ENCODE measurements at regions not wholly inside any gene's neighbourhood (a gene's known extent, or its start where the extent isn't known, plus 50 kb on each side); places are given as distances from the start of the nearest gene placed in this dataset.
"Not testable (repeated sequence)": the region's sequence is repeated elsewhere in the genome, so short reads cannot be mapped to it uniquely, and the experiment has no call there.

DNA sequence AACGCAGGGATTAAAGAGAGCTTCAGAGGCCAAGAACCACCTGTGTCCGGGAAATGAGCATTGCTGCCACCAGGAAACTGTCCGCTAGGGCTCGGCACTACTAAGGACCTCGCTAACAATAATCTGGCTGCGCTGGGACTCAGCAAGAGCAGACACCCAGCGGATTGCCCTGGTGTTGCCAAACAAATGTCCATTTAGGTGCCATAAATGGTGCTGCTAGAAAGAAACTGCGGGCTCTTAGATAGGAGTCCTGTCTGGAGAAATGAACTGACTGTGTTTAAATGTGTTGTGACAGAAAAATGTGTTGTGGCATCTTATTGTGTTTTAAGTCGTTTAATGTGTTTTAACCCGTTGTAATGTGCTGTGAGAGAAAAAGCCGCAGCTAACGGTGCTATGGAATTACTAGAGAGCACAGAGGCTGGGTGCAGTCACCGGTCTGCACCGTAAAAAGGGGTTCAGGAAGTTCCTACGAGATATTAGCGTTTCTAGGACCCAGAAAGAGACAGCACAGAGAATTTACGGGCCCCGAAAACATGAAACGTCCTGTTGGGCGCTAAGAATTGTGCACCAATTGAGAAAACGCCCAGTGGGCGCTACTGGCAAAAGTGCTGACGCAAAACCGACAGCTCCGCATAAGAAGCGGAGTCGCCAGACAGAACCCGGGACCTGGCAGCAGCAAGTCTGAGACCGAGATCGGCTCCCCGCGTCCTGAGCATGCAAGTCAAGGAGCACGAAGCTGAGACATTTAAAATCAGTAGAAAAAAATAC is 90.6 kb downstream of the ANXA2R start:
- DNase-seq, result peak; percentile 50 to 54

GRCh38 chr5:42948961-42949347 is 91.2 kb downstream of the ANXA2R start:
- peak; percentile 33 to 34 for DNase-seq

DNA sequence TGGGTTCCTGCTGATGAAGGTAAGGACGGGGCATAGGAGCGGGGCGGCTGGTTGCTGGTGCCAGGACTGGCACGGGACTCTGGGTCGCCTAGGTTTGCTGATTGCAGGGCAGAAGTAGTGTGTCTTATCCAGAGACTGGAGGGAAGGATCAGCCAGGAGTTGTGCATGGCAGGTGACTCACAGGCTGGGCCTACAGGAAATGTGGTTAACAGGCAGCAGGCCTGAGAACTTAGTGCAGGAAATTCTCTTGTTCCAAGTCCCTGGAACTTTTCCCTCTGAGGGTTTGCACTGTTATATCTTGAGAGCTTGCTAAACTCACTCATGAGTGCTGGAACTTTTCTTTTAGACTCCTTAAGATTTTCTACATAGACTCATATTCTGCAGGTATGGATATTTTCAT is 95.1 kb downstream of the ANXA2R start:
- DNase-seq, result no peak

- no peak for DNase-seq
These were observed 96.0 kb downstream of the ANXA2R start for GRCh38 chr5:42943931-42944631.

DNA sequence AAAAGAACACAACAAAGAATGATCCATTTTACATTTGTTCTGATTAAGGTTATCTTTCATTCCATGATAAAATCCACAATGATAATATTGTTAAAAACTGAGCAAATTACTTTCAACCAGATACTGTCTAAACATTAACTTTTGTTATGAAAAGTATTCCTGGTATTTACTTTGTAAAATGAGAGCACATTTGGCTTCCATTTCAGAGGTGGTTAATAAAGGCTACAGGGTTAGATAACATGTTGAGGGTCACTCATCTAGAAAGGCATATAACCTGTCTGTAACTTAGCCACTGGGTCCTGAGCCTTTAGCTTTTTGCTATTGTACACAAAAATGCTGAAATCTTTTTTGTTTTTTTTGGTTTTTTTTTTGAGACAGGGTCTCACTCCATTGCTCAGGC is 99.3 kb downstream of the ANXA2R start:
- DNase-seq, result no peak

GRCh38 chr5:42932011-42932410 is 108.1 kb downstream of the ANXA2R start:
- not testable (repeated sequence) for DNase-seq

DNA sequence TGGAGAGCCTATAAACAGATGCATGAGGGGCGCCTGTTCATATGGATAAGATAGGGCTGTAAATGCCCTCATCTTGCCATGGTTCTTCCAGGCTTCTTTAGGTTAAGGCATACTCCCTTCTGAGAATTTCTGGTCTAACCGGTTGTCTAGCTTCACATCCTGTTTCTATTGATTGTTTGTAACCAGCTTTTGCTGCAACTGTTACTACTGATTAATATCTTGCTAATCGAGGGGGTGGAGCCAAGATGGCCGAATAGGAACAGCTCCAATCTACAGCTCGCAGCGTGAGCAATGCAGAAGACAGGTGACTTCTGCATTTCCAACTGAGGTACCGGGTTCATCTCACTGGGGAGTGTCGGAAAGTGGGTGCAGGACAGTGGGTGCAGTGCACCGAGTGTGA is 108.7 kb downstream of the ANXA2R start:
- not testable (repeated sequence) for DNase-seq

DNA sequence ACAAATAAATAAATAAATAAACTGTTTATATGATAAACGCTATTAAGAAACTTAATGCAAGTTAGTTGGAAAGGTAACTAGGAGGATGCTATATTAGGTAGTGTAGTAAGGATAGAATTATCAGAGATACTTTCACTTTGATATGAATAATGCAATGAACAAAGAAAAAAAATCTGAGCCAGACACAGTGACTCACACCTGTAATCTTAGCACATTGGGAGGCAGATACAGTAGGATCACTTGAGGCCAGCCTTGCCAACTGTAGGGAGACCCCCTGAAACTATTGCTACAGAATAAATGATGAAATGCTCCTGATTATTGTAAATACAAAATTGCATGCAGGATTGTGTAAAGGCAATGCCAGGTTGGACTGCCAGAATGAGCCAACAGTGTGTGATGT is 109.2 kb downstream of the ANXA2R start:
- no peak for DNase-seq

GRCh38 chr5:42929871-42930270 is 110.2 kb downstream of the ANXA2R start:
- no peak for DNase-seq

- no peak for DNase-seq
These were observed 112.4 kb downstream of the ANXA2R start for GRCh38 chr5:42927730-42928129.

DNA sequence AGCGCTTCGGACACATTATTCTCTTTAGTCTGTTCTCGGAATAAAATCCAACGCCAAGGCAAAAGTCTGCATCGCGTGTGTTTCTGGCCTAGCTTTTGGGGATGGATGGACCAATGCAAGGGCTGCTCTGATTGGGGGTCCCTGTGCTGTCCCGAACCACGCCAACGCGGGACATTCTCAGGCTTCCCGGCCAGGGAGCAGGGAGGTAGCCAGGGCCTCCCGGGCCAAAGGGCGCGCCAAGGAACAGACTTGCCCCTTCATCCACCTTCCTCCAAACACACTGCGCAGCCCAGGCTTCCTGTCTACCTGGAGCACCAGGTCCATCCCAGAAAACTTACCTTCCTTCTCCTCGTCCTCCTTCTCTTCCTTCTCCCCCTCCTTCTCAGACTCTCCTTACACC is 113.0 kb upstream of the SELENOP start:
- DNase-seq, result no peak

DNA sequence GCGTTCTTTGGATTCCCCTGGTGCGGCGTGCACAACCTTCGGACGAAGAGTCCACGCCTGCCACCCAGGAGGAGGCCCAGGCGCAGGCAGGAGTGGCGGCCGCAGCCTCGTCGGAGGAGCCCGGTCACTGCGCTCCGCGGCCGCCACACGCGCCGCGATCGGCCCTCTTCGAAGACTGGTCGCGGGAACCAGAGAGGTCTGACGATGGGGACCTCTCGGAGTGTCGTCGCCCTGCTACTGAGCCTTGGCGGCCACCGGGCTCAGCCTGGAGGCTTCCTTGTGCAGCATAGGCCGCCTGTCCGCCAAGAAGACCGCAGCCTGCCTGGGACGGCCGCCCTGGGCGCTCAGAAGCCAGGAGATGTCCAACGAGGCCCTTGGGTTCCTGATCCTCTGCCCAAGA is 112.5 kb upstream of the SELENOP start:
- DNase-seq, result no peak

DNA sequence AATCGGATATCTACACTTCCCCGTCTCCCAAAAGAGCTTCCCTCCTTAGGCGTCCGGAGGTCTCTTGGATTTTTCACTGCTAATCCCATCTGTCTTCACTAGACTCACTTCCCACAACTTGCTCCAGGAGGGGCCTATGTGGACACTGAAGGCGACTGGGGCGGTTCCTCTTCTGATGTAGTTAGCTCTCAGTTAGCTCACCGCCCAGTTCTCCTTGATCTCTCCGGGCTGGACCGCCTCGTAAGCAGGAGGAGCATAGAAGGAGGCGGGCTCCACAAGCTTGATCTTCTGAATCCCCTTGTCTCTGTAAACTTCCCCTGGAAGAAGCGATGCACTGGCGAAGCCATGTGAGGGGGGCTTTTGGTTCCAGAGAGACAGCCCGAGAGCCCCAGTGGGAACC is 112.0 kb upstream of the SELENOP start:
- no peak for DNase-seq

DNA sequence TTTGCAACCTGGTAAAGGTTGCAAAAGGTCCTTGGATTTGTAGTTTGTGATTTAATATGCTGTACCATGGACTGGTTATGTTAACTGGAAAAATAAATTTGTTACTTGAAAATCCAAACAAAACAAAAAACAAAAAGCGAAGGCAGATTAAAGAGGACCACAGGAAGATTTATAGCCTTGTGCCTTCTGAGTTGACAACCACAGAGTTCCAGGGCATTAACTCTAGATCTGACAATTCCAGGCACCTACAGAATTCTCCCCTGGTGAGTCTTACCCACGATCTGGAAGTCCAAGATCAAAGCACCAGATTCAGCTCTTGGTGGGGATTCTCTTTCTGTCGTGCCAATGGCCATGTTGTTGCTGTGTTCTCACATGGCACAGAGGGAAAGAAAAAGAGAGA is 107.9 kb upstream of the SELENOP start:
- no peak for DNase-seq

DNA sequence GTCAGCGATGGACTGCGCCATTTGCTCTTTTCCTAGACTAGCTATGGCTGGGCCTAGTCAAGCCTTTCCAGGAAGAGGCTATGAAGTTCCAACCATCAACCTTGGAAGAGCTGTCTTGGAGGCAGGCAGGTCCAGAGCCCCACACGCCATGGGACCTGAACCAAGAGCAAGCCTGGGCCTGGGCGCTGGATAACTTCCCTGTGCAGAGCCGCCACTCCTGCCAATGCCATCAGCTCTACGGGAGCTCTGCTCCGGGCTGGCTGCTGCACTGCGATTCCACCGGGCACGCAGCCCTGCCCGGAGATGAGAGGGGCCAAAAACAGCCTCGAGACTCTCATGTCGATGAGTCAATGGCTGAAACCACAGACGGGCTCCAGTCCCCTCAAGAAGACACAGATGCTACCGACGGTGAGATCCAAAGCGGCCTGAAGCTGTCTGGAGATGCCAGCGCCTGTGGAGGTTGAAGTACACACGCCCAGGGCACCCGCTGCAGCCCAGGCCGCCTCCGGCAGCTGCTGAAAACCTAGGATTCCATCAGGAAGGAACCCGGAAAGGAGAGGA is 103.7 kb upstream of the SELENOP start:
- DNase-seq, result no peak

- DNase-seq, result peak; percentile 33 to 55
These were observed 100.6 kb upstream of the SELENOP start for GRCh38 chr5:42912184-42912798.

DNA sequence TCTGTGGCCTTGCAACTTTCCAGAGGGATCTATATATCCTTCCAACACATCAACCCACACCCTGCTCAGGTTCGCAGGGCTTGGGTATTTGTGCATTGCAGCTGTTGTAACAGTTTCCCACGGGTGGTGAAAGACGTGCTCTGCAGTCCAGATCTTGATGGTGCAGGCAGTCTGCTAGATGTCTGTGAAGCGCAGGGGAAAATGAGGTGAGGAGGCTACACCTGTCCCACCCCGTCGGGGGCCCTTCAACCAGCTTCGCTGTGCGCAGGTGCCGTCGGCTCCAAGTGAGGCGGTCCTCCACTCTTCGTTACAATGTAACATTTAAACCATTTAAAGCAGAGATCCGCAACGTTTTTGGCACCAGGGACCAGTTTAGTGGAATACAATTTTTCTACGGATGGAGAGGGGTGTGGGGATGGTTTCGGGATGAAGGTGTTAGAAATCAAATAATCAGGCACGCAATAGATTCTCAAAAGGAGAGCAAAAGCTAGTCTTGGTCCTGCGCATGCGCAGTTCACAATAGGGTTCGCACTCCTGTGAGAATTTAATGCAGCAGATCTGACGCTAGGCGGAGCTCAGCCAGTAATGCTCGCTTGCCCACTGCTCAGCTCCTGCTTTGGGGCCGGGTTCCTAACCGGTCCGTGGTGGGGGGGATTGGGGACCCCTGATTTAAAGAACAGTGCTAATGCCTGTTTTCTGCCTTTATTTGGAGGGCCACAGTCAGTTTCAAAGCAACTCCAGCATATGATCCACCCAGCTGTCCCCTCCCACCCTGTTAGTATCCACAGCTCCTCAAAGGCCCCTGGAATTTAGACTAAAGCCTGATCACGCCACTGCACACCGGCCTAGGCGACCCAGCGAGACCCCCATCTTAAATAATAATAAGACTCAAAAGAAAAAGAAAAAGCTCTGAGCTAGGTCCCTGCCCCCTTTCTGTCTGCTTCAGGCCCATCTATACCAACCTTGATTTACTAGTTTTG is 97.1 kb upstream of the SELENOP start:
- DNase-seq, result peak; percentile 89 to 91

- DNase-seq, result no peak
These were observed 96.4 kb upstream of the SELENOP start for GRCh38 chr5:42908086-42908485.

DNA sequence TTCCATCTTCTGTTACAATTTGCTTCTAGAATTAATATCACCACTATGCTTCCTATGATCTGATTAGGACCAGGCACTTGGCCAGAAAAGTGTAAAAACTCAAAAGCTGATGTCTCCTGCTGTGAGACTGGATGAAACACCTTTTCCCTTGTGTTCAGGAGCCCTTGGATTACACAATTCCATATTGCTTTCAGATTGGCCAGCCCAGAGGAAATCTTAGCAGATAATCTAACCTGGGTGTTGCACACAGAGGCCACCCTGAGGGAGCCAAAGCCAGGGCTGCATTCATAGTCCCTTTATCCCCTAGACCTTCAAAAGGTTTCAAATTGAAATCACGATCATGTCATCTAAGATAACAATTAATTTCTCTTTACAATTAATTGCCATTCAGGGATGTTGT is 94.1 kb upstream of the SELENOP start:
- no peak for DNase-seq

DNA sequence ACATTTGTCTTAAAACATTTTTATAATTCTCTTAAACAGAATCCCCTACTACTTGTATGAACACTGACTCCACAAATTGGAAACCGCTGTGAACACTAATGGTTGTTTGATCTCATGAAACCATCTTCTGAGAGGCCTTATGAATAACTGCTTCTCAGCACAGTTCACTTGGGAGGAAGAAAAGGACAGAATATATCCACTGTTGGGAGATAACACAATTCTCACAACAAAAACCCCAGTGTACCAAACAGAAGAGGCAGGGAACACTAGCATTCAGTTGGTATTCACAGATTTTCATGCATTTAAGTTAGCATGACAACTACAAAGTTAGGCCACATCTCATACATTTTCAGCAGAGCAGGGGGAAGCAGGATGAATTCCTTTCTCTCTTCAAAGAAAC is 89.0 kb upstream of the SELENOP start:
- DNase-seq, result no peak

DNA sequence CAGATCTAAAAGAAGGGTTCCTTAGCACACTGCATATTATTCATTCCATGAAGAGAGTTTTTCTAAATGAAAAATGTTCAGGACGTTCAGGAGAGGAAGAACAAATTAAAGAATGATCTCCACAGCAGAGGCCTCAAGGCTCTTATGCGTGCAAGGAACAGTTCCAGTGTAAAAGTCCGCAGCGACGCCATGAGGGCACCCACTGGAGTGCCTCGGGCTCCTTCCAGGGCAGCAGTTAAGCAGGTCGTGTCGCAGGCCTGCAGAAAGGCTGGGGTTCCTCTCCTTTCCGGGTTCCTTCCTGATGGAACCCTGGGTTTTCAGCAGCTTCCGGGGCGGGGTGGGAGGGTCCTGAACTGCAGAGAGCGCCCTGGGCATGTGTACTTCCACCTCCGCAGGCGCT is 87.1 kb upstream of the SELENOP start:
- no peak for DNase-seq

GRCh38 chr5:42896523-42896922 is 84.8 kb upstream of the SELENOP start:
- DNase-seq, result no peak

DNA sequence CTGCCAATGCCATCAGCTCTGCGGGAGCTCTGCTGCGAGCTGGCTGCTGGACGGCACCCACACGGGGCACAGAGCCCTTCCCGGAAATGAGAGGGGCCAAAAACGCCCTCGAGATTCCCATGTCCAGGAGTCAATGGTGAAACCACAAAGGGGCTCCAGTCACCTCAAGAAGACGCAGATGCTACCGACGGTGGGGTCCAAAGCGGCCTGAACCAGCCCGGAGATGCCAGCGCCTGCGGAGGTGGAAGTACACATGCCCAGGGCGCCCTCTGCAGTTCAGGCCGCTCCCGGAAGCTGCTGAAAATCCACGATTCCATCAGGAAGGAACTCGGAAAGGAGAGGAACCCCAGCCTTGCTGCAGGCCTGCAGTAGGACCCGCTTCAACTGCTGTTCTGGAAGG is 82.4 kb upstream of the SELENOP start:
- DNase-seq, result no peak
